Stomach (tissue), 4 donors: ENCODE measurements at regions not wholly inside any gene's neighbourhood (a gene's known extent, or its start where the extent isn't known, plus 50 kb on each side); places are given as distances from the start of the nearest gene placed in this dataset.

ENCODE experiments used
- CTCF ChIP-seq, 7 experiments: fragments of 450-650 bp in 4 of 7; fragments of 200-600 bp in 3 of 7; sonication (generic) in 3 of 7; IDR thresholded peaks; one replicate each; pipeline ENCODE4 v1.5.1; 2016 to 2019; ENCODE audit warnings: antibody characterized with exemption in 7 of 7, control low read depth in 2 of 7, mild to moderate bottlenecking in 1 of 7
- POLR2A ChIP-seq, 4 donors: fragments of 450-650 bp; IDR thresholded peaks; one replicate each; pipeline ENCODE4 v1.6.1; 2016; ENCODE audit warnings: antibody characterized with exemption in 4 of 4, control low read depth in 2 of 4, mild to moderate bottlenecking in 1 of 4, moderate library complexity in 1 of 4

DNA sequence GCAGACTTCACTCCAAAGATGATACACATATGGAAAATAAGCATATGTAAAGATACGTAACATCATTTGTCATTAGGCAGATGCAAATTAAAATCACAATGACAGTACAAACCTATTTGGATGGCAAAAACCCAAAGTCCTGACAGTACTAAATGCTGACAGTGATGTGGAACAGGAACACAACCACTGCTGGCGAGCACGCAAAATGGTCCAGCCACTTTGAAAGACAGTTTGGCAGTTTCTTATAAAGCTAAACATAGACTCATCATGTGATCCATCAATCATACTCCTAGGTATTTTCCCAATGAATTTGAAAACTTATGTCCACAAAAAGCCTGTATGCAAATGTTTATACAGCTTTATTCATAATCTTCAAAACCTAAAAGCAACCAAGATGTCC is 200.7 kb downstream of the RAMP3 start:
- TF ChIP-seq CTCF (IDR thresholded peaks at IDR 0.05) = no peak
- no peak for TF ChIP-seq POLR2A (IDR thresholded peaks at IDR 0.05)
